ENCODE measurements at regions not wholly inside any gene's neighbourhood (a gene's known extent, or its start where the extent isn't known, plus 50 kb on each side); places are given as distances from the start of the nearest gene placed in this dataset.

- TF ChIP-seq EZH2phosphoT487 (IDR thresholded peaks at IDR 0.05; ENCODE audit: borderline replicate concordance, low read length), result no peak
- TF ChIP-seq, protein P1, sequence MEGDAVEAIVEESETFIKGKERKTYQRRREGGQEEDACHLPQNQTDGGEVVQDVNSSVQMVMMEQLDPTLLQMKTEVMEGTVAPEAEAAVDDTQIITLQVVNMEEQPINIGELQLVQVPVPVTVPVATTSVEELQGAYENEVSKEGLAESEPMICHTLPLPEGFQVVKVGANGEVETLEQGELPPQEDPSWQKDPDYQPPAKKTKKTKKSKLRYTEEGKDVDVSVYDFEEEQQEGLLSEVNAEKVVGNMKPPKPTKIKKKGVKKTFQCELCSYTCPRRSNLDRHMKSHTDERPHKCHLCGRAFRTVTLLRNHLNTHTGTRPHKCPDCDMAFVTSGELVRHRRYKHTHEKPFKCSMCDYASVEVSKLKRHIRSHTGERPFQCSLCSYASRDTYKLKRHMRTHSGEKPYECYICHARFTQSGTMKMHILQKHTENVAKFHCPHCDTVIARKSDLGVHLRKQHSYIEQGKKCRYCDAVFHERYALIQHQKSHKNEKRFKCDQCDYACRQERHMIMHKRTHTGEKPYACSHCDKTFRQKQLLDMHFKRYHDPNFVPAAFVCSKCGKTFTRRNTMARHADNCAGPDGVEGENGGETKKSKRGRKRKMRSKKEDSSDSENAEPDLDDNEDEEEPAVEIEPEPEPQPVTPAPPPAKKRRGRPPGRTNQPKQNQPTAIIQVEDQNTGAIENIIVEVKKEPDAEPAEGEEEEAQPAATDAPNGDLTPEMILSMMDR (IDR thresholded peaks at IDR 0.05; ENCODE audit: low read depth, low read length, poor library complexity, severe bottlenecking), result no peak
Observed at GRCh38 chr2:220568296-220568695, 940.9 kb downstream of the SLC4A3 start.
